HG02610 (cell line): ENCODE measurements at regions not wholly inside any gene's neighbourhood (a gene's known extent, or its start where the extent isn't known, plus 50 kb on each side); places are given as distances from the start of the nearest gene placed in this dataset.
"Not testable (repeated sequence)": the region's sequence is repeated elsewhere in the genome, so short reads cannot be mapped to it uniquely, and the experiment has no call there.

ENCODE experiments used
- ATAC-seq: cut with Tn5 transposase; IDR thresholded peaks from one replicate; pipeline ENCODE4 v1.9.1; 2021; ENCODE audit warnings: mild to moderate bottlenecking, moderate library complexity; ENCODE audit not compliant: unreplicated experiment

- ATAC-seq: no peak
Measured at GRCh38 chr4:125787707-125788106, 473.0 kb downstream of the FAT4 start.

- ATAC-seq: no peak
Measured at GRCh38 chr4:125789023-125789422, 474.3 kb downstream of the FAT4 start.

DNA sequence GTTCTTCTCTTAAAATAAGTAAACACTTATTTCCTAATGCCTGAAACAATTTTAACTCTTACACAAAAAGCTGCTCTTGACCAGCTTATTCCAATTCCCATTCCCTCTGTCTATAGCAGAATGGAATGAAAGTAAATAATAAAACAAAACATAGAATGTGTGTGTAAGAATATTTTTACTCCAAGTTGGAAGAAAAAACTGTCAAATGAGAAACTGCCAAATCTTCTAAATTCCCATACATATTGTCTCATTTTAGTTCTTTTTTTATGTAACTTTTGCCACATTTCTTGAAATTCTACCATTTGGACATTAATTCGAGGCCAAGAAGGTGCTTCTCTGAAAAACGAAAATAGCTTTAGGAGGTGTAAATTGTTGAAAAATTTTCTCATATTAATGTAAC is 477.1 kb downstream of the FAT4 start:
- no peak for ATAC-seq

DNA sequence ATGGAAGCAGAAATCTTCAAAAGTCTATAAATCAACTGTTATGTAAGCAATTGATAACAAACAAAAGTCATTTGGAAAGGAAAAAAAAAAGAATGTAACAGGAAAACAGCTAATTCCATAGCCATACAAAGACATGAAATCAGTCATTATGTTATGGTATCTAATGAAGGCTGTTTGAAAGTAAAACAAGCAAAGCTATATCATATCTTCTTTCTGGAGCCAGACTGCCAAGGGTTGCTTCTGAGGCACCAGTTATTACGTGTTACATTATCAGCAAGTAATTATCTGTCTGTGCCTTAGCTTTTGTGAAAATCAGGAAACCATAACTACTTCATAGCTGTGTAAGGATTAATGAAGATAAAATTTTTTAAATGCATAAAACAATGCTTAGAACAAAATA is 480.2 kb downstream of the FAT4 start:
- no peak for ATAC-seq

DNA sequence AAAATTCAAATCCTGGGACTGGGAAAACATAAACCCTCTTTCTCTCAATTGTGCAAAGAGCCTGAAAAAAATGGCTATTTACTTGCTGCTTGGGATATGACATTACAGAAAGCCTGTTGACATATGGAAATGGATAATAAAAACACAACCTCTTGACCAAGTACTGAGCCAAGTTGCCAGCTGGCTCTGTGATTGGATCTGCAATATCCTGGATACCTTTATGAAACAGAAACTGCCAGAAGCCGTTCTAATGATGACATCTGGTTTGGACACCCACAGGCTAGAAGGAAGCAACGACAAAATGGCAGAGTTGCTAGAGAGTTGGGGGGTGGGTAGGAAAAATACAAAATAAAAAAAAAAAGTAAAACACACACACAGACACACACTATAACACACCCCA is 481.4 kb downstream of the FAT4 start:
- no peak for ATAC-seq

GRCh38 chr4:125797621-125798020 is 482.9 kb downstream of the FAT4 start:
- not testable (repeated sequence) for ATAC-seq

DNA sequence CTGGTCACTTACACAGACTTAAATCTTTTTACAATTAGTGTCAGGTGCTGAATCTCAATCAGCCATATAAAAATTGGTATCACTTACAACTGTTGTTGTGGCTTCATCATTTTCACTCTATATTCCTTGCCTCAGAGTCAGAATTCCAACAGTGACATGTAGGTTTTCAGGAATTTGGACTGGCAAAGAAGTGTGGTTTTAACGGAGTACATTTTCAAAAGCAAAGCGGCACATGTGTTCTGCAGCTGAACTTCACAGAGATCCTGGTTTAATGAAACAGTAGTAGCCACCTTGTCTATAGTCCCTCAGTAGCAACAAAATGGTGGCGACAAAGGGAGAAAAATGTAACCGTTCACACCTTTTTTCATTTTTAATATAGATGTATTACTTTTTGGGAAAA is 486.6 kb downstream of the FAT4 start:
- ATAC-seq: no peak

GRCh38 chr4:125801924-125802323 is 487.2 kb downstream of the FAT4 start:
- no peak for ATAC-seq

GRCh38 chr4:125808022-125808421 is 493.3 kb downstream of the FAT4 start:
- ATAC-seq: no peak

DNA sequence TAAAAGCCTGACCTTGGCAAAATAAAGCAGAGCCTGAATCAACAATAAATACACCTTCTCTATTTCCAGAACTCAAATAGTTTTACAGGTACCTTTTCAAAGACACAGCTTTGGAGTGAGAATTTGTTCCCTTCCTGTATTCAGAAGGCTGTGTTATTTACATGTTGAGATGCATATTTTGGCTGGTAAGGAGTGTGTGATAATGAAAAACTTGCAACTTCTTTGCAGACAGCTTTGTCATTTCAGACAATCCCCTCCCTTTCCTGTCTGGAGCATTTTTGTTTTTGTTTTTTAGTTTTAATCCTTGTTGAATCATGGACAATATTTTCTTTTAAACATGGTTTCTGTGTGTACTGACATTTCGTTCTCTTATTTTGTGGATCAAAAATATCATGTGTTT is 493.8 kb downstream of the FAT4 start:
- ATAC-seq: no peak

- ATAC-seq: no peak
Measured at GRCh38 chr4:125811892-125812291, 497.1 kb downstream of the FAT4 start.

DNA sequence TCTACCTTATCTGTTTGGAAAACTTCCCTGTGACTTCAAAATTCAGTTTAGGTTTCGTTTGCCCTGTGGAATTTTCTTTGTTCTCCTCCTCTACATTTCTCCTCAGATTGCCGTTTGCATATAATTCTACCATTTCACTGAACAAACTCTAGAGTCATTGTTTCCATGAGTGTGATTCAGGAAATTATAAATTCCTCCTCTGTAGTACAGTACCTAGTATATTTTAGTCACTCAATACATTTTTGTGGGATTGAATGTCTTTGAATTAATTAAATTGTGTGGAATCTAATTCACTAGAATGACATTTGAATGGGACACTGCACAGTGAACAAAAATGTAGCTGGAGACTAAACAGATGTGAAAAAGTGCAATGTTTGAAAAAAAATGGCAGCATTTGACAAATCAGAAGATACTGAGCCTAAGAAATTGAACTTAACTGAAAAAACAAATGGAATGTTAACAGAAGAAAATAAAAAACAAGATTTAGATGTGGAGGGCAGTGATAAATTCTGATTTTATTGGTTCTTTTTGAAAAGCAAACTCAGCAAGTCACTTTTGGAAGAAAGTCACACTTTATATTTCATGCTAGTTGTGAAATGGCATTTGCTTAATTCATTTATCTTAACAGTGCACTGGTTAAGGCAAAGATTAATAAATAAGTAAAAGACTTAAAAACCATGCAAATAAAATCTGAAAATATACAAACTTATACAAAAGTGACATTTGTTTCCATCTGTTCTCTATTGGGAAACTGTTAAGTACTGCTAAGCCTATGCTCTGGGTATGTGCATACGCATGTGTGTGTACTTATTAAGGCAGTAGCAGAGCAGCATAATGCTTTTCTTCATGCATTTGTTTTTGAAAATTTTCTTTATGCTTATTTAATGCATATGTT is 512.3 kb downstream of the FAT4 start:
- no peak for ATAC-seq

DNA sequence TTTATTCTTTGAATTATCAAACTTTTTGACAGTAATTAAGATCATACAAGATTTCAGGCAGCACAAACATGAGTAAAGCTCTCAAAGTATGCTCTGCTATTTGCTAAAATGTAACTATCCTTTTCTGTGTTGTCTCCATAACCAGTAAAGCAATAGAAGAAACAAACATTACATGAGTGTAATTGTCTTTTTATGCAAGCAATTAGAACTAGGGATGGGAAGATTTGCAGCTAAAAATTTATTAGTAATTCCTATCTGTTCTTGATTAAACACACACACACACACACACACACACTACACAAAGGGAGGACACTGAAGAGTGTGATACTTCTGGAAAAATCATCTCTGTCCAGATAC is 512.9 kb downstream of the FAT4 start:
- no peak for ATAC-seq

DNA sequence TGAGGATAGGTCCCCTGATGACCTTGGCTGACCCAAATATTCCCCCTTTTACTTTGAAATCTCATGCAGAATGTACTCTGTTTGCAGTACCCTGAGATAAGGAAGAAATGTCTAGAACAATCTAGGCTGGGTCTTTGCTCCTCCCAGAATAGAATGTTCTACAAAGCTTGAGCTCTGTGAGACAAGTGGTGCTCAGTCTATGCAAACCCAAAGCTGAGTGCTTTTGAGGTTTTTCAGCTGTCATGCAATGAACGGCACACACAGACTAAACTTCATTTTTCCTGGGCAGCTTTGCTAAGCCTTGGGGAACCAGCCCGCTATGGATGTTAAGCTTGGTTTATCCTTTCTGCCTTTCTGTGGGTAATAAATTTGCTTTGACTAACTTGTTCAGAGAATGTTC is 513.6 kb downstream of the FAT4 start:
- ATAC-seq: no peak

- ATAC-seq: no peak
Measured at GRCh38 chr4:125832161-125832560, 517.4 kb downstream of the FAT4 start.

DNA sequence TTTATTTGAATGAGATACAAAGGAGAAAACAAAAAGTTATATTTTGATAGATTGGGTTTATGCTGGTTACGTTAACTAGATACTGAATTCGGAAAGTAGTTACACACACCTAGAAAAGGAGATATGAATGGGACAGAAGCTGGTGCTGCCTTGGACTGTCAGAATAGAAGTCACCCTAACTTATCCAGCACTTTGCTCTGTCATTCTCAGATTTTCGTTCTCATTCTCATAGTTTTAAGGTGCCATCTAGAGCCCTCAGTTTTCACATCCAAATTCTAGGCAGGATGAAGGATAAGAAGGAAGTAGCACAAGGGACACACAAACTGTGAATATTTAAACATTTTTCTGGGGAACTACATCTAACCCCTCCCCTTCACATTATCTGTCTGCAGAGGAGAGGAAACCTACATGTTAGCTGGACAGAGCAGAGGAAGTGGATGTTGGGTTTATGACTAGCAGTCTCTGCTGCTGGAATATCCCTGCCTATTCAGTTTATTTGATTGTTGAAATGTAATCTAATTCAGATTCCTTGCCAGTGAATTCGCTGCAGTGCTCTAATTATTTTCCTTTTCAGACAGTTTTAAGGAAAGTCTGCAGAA is 521.9 kb downstream of the FAT4 start:
- no peak for ATAC-seq

DNA sequence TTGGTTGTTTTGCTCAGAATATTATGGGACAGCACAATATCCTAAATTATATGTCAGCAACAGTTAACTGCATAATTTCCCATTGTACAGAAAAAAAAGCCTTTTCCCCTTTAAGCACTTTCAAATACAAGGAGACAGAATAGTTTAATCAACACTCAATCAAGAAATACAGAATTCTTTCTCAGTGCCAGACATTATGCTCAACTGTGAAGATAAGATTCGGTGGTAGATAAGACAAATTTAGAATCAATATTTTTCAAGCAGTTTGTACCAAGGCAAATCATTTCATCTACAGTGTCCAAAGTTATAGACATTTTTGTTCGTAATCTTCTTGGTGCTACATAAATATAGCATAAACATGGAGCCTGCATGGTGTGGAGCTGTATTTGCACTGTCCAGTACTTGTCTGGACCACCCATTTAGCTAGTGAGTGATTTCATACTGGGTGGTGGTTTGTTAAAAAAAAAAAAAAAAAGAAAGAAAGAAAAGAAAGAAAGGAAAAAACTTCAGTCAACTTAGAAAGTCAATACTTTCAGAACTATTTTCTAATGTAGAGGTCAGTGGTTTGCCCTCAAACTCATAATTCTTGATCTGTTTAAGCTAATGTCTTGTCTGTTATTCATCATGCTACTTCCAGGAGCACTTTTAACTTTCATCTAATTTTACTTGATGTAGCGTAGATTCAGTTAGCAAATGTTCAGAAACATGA is 522.9 kb downstream of the FAT4 start:
- no peak for ATAC-seq

DNA sequence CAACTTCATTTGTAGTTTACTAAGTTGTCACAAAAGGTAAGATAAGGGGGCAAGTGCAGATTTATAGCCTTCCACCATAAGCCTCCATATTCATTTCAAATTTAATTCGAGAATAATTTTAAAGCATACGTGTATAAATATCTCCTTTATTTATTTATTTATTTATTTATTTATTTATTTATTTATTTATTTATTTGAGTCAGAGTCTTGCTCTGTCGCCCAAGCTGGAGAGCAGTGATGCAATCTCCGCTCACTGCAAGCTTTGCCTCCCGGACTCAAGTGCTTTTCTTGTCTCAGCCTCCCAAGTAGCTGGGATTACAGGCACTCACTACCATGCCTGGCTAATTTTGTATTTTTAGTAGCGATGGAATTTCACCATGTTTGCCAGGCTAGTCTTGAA is 523.4 kb downstream of the FAT4 start:
- no peak for ATAC-seq

DNA sequence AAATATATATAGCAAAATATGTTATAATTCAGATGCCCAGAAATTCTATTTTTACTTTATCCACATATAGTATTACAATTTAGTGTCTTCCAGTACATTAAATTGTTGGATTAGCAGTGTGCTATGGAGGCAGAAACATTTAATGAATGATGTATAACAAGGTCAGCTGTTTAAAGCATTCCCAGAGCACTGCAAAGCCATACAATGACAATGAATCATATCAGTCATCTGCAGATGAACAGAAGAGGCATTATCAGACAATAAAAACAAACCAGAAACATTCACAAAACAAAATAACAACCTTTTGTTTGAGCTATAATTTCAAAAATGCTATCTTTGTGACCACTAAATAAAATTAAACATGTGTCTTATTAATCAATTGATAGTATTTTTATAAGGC is 524.2 kb downstream of the FAT4 start:
- no peak for ATAC-seq

- ATAC-seq: no peak
Measured at GRCh38 chr4:125843947-125844346, 529.2 kb downstream of the FAT4 start.

DNA sequence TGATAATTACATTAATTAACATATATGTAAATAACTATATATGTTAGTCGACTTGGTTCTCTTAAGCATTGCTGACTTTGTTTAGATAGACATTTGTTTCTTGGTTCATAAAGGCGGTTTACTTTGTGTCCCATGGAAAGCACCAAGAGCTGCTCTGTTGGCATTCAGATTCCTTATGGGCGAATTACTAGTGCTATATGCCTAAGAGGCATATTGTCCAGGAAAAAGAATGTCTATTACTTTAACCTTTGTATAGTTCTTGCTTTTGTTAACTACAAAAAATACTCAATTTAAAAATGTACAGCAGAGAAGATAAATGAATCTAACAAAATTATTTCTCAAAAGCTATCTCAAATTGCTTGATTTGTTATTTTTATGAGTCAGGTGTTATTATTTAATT is 532.8 kb downstream of the FAT4 start:
- ATAC-seq: no peak

- no peak for ATAC-seq
Measured at GRCh38 chr4:125849869-125850268, 535.1 kb downstream of the FAT4 start.
